ENCODE measurements at regions not wholly inside any gene's neighbourhood (a gene's known extent, or its start where the extent isn't known, plus 50 kb on each side); places are given as distances from the start of the nearest gene placed in this dataset.

DNA sequence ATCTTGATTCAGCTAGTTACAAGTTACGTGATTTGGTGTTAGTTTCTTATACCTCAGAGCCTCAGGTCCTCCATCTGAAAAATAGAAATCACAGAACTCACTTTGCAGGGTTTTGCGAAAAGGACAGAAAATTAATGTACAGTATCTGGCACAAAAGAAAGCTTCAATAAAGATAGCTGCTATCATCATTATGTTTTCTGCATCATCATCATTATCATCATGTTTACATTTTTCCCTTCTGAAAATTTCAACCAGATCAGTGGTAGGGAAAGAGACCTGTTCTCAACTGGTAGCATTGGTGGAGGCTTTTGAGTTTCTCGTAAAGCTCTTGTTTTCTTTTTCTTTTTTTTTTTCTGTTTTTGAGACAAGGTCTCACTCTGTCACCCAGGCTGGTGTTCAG is 174.7 kb upstream of the PBX1 start:
- TF ChIP-seq CTCF (conservative IDR thresholded peaks at IDR 0.05), result no peak
- no peak for TF ChIP-seq ZFX (IDR thresholded peaks at IDR 0.05)
